GM21360 (cell line): ENCODE measurements at regions not wholly inside any gene's neighbourhood (a gene's known extent, or its start where the extent isn't known, plus 50 kb on each side); places are given as distances from the start of the nearest gene placed in this dataset.
A peak's percentile ranks its signal among the peaks of the same experiment; 100 is the strongest.

ENCODE experiments used
- ATAC-seq: cut with Tn5 transposase; IDR thresholded peaks from one replicate; pipeline ENCODE4 v1.9.1; 2021; ENCODE audit warnings: mild to moderate bottlenecking, moderate library complexity; ENCODE audit not compliant: unreplicated experiment

- no peak for ATAC-seq
These were observed 412.7 kb upstream of the SEL1L start for GRCh38 chr14:81946375-81946774.

DNA sequence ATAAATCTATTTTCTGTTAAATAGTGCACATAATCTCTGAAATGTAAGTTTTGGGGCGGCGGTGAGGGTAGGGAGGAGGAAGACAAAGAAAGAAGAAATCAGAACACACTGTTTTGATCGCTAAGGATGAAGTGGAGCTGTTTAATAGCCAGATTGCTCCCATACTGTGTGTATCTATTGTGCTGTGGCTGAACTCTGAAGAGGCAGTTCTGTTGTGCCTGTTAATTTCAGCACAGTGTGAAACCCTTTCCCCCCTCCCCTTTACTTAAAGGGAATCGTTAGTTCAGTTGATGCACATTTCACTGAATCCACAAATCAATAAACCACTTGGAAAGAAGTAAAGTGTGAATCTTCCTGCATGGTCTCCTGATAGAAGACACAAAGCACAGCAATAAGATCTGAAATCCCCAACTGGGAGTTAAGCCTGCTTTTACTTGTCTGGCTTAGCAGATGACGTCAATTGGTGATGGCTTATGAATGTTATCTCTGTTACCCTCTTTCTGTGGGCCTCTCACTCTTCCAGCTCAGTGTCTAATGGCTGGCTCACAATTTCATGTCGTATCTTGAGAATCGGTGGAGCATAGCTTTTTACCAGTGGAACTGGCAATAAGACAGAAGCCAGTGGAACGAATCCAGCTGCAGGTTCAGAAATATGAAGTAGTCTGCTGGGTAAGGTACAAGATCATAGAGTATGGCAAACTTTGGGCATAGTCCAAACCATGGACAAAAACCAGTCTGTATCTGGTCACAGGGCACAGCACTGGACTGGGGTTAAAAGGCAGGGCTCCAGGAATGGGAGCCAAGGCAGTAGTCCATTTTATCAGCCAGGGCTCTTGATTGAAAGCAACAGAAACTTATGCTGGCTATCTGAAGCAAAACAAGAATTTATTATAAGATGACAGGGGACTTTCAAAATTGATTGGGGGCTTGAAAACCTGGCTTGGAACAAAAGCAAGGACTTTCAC, 413.5 kb upstream of the SEL1L start:
- no peak for ATAC-seq

DNA sequence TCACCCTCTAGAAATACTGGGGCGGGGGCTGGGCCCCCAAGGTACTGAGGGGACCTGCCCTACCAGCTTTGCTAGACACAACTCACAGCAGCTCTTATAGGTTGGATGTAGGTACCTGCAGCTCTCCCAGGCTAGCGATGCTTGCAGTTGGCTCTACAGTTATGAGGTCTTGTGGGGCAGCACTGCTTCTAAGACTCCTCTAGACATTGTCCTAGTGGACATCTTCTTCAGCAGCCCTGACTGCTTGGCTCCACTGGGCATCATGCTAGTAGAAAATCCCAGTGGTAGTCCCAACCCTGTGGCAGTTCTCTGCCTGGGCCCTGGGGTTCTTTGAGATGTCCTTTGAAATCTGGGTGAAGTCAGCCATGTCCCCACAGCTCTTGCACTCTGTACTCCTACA, 419.3 kb upstream of the SEL1L start:
- ATAC-seq, result no peak

DNA sequence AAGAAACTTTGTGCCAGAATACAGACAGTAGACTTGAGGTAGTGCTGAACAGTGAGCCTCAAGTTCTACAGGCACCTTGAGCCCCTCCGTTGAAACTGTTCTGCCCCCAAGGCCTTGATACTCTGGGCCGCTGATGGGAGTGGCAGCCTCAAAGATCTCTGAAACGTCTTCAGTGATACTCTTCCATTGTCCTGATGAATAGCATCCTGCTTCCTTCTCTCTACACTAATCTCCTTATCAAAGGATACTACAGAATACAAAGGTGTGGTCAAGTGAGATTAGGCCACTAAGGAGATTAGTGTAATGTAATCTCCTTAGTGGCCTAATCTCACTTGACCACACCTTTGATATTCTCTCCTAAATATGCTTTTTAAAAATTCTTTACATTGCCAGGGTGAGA, 419.8 kb upstream of the SEL1L start:
- ATAC-seq, result no peak

GRCh38 chr14:81955123-81955522, 421.5 kb upstream of the SEL1L start:
- ATAC-seq, result no peak

DNA sequence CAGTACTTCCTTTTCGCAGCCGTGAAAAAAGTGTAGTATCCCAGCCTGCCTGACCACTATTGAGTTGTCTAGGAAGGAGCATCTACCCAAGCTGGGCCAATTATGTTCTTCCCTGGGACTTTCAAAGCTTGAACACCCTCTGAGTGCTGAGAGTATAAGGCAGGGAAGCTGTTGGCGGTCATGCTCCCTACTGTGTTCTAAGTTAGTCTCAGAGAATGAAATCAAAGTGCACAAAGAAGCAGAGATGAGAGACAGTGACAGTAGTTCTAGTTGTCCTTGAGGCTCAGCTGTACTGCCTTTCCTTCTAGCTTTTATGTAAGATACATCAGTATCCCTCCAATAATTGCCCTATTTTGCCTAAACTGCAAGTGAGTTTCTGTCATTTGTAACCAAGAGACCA, 427.1 kb upstream of the SEL1L start:
- no peak for ATAC-seq

DNA sequence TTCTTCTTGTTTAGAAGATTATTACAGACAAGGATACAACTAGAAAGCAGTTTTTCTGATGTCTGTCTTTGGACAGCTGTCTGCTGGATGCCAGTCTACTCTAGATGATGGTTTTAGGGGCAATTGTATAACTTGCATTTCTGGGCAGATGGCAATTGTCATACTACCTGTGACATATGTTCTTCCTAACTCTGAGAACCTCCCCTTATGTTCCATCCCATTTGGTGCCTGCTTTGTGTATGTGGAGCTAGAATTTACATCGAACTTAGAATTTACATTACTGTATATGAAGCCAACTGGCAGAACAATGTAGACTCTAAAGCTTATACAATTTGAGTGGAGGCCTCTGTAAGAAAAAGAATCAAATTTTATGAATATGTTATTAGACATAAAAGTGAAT, 430.2 kb upstream of the SEL1L start:
- no peak for ATAC-seq

DNA sequence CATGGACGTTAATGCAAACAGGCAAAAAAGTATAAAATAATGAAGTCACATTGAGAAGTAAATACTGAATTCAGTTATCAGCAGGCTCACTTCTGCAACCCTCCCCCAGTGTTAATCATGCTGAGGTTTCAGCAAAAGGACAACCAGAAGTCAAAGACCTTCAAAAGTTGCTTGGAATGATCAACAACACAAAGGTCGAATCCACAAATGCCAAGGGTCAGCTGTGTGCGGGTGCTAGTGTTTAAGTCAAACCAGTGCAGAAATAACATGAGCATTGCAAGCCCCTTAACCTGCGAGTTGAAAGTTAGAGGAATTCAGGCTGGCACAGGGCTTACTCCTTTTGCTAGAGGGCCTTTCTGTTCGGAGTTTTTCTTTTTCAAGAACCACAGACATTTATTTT, 436.7 kb upstream of the SEL1L start:
- no peak for ATAC-seq

GRCh38 chr14:81971911-81972310, 438.3 kb upstream of the SEL1L start:
- no peak for ATAC-seq

DNA sequence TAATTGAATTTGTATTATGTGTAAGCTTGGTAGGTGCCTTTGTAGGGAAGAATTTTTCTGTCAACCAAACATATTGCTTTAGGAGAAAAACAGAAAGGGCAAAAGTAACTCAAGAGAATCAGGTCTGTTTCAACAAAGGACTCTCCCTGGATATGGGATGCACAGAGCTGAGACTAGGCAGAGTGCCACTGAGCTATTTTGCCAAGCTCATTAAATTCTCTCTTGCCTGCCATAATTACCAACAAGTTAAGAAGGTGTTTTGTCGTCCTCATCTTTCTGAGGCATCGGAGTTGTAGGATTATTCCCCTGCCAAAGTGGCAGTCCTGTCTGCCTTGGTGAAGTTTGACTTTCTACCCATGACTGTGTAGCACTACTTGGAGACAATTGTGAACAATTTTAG, 438.9 kb upstream of the SEL1L start:
- no peak for ATAC-seq

- no peak for ATAC-seq
These were observed 440.9 kb upstream of the SEL1L start for GRCh38 chr14:81974543-81974942.

DNA sequence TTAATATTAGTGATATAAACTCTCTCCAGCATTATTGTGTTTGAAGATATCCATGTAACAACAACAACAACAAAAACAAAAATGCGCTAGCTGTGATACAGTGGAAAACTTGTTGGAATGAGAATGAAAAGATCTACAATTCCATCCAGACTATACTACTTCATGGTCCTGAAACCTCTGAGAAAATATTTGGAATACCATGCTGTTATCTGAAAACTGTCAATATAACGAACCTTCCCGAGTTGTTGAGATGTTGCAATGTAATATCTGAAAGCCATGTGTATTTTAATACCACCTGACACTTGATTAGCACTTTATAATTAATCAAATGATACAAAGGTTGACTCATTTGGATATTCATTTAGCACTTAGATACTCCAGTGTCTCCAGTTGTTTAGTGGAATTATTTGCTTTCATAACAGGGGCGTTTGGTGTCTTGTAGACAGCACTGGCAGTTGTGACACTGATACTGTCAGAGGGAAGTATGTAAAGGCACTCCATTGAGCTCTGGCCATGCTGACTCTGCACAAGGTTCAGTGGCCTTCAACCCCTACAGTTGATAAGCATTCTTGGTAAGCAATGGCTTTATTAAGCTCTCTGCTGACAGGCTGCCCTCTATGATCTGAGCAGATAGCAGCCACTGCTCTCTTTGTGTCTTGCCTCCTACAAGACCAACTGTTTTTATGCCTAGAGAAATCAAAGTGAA, 447.1 kb upstream of the SEL1L start:
- no peak for ATAC-seq

DNA sequence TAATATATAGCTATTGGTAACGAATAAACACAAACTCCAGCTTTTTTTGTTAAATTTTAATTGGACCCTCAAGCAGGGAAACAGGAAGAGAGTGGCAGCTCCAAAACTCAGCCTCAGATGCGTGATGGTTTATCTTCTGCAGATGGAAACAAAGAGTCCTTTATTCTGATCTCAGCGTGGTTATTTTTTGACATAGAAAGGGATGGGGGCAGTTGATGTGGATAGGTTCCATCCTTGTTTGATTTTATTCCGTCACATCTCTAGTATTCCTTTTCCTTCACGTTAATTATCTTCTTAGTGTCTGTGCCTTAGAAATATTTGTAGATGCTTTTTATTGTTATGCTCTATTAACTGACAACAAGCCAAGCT, 447.6 kb upstream of the SEL1L start:
- ATAC-seq, result no peak

DNA sequence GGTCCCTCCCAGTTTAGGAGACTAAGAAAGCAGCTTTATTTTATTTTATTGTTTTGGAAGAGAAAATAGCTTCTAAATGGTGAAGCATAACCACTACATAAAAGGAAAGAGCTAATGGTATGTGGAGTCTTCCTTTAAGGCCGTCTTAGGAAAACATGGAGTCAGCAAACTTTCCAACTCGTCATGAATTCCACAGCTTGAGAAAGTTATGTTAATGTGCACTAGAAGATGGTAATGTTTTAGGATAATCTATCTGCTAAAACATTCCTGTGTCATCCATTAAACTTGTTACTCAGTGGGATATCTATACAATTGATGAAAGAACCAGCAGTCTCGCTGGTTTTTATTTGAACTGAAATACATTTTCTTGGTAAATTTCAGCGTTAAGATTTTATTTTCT, 448.4 kb upstream of the SEL1L start:
- no peak for ATAC-seq

DNA sequence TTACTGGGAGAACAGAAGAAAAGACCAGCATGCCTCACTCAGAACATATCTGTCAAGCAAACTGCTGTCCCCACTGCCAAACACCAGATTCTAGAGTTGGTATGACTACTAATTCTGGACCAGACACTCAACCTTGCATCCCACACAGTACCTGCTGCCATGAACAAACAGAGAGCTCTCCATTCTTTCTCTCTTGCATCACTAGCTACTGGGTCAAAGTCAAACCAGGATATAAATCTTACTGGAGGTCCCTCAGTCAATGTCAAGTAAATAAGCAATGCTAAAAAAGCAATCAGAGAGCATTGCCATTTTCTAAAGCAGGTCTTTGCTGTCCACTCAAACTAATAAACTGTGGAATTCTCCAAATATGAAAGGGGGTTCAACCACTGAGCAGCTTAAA, 452.4 kb upstream of the SEL1L start:
- no peak for ATAC-seq

DNA sequence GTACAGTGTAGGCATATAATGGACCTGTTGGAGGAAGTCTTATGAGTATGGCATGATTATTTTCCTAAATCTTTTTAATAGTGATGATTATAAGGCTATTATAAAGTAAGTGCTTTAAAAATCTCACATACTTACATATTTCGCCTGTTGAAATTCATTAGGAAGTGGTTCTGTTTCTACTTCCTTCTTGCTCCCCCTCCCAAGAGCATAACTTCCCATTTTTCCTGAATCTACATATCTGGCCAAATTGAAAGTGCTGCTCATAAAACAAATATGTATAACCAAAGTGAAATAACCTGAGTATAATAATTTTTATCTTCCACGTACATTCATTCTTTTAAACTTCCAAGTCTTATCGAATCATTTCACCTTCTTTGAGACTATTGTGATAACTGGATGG, 455.6 kb upstream of the SEL1L start:
- no peak for ATAC-seq

DNA sequence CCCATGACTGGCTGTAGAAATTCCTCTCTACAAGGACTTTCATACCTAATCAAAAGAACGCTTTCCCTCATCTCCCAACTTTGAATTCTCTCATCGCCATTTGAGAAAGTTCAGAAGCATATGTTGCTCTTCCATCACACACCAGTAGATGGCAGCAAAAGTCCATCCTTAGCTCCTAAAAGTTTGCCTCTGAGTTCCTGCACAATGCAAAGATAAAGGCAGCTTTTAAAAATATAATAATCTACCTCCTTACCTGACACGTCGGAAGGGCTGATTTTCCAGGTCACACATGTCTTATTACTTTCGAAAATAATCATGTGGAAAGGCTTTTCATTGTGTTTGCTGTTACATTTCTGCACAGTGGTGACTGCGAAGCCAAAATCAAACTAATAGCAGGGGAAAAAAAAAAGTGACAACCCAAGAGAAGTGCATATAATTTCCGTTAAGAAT, 456.7 kb upstream of the SEL1L start:
- ATAC-seq, result peak; percentile 61

GRCh38 chr14:81991998-81992397, 458.3 kb upstream of the SEL1L start:
- ATAC-seq, result peak; percentile 64

DNA sequence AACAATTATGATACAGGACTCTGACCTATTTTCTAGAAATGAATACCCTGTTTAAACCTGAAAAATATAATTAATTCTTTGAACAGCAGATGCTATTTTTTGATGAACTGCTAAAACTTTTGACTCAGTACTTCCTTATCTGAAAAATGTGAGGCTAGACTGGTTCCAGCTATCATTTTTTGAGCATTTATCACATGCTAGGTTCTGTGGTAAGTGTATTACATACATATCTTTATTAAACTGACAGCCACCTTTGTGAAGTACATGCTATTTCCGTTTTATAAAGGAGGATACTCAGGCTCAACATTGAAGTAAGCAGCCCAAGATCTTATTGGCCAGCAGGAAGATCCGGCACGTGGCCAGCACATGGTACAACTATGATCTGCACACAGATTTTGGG, 459.8 kb upstream of the SEL1L start:
- ATAC-seq, result no peak

GRCh38 chr14:82003426-82003825, 469.8 kb upstream of the SEL1L start:
- ATAC-seq, result no peak

DNA sequence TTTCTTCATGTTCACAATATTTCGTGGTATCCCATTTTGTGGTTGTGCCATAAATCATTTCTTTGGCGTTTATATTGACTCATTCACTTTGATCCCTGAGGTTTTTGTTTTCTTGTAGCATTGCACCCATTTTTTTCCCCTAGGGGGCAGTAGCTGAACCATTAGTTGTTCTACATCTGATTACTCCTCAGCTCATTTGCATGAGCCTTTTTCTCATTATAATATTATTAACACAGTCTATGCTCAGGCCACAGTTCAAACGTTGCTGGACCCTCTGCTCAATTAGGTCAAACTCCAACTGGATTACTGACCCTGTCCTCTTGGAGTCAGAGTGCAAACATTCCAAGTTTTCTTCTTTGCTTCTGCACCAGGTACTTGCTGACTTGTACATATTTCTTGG, 475.4 kb upstream of the SEL1L start:
- ATAC-seq, result no peak

- no peak for ATAC-seq
These were observed 476.3 kb upstream of the SEL1L start for GRCh38 chr14:82009993-82010392.
